PC-9 (cell line): ENCODE measurements at regions not wholly inside any gene's neighbourhood (a gene's known extent, or its start where the extent isn't known, plus 50 kb on each side); places are given as distances from the start of the nearest gene placed in this dataset.

Experiments used
- BruUV-seq: library from RNA; stranded (reverse); fragments of 400-500 nt; replicated peaks from 2 replicates; lab custom pipeline; 2021; lab: Mats Ljungman, UMichigan
- CTCF ChIA-PET: fragments of 300-600 bp; sonication (Branson Sonifier 250); formaldehyde crosslinking; loops from one replicate; lab custom pipeline; 2022; ENCODE audit warnings: antibody characterized with exemption; lab: Charles Lee
- POLR2A ChIA-PET: fragments of 300-600 bp; sonication (Branson Sonifier 250); formaldehyde crosslinking; loops from one replicate; lab custom pipeline; 2022; ENCODE audit warnings: antibody characterized with exemption; ENCODE audit not compliant: unreplicated experiment; lab: Charles Lee
- DNase-seq, 2 experiments: peaks; one replicate each; pipeline versions ENCODE4 v3.0.0 to v3.0.0-alpha.2; 2015 to 2022; ENCODE audit warnings: mixed read lengths in 1 of 2
- H2AFZ ChIP-seq: fragments of 200-600 bp; sonication (generic); 2 replicates; pipeline ENCODE4 v1.8.1; 2017; ENCODE audit warnings: antibody characterized with exemption
- H3F3A ChIP-seq: fragments of 200-600 bp; sonication (generic); 2 replicates; pipeline ENCODE4 v1.8.1; 2017; ENCODE audit warnings: antibody characterized with exemption, mild to moderate bottlenecking, low read depth; ENCODE audit not compliant: insufficient read depth
- H3K27ac ChIP-seq: fragments of 200-600 bp; sonication (generic); 2 replicates; pipeline ENCODE4 v1.6.1; 2016; ENCODE audit warnings: mixed run types
- H3K27me3 ChIP-seq: fragments of 200-600 bp; sonication (generic); 2 replicates; pipeline ENCODE4 v1.6.1; 2016; ENCODE audit warnings: low read depth, mixed run types; ENCODE audit not compliant: insufficient read depth
- H3K36me3 ChIP-seq: fragments of 200-600 bp; sonication (generic); 2 replicates; pipeline ENCODE4 v1.6.1; 2016; ENCODE audit warnings: low read depth, mixed run types
- H3K4me1 ChIP-seq: fragments of 200-600 bp; sonication (generic); replicated peaks from 2 replicates; pipeline ENCODE4 v1.6.1; 2016; ENCODE audit warnings: mixed run types; ENCODE audit not compliant: insufficient read depth
- H3K4me2 ChIP-seq: fragments of 200-600 bp; sonication (generic); 2 replicates; pipeline ENCODE4 v1.6.1; 2017; ENCODE audit warnings: mixed run types
- H3K4me3 ChIP-seq: fragments of 200-600 bp; sonication (generic); 2 replicates; pipeline ENCODE4 v1.6.1; 2016; ENCODE audit warnings: mixed run types
- H3K79me2 ChIP-seq: fragments of 200-600 bp; sonication (generic); 2 replicates; pipeline ENCODE4 v1.6.1; 2017; ENCODE audit warnings: low read depth, mixed run types
- H3K9me2 ChIP-seq: fragments of 200-600 bp; sonication (generic); 2 replicates; pipeline ENCODE4 v1.8.1; 2017; ENCODE audit warnings: mild to moderate bottlenecking; ENCODE audit not compliant: insufficient read depth
- H3K9me3 ChIP-seq: fragments of 200-600 bp; sonication (generic); 2 replicates; pipeline ENCODE4 v1.8.1; 2016; ENCODE audit warnings: low read depth; ENCODE audit not compliant: insufficient read depth
- H4K20me1 ChIP-seq: fragments of 200-600 bp; sonication (generic); 2 replicates; pipeline ENCODE4 v1.8.1; 2017; ENCODE audit not compliant: insufficient read depth
- EZH2 ChIP-seq: fragments of 200-600 bp; sonication (generic); IDR thresholded peaks from 2 replicates; pipeline ENCODE4 v1.8.0; 2017; ENCODE audit warnings: antibody characterized with exemption, low read depth
- intact Hi-C: fragments of 100-400 bp; cut with micrococcal nuclease; formaldehyde crosslinking; loops from one replicate; pipeline ENCODE4 v1.10.0; 2022; ENCODE audit not compliant: unreplicated experiment
- TF ChIP-seq, protein P1 (sequence below): fragments of 200-600 bp; sonication (generic); conservative IDR thresholded peaks from 2 replicates; pipeline ENCODE4 v1.6.1; 2017; ENCODE audit warnings: mixed run types, antibody characterized with exemption, mild to moderate bottlenecking, moderate library complexity

- ChIA-PET POLR2A (no interaction called here), CTCF (no interaction called here)
- TF ChIP-seq EZH2: no peak
- TF ChIP-seq, protein P1, sequence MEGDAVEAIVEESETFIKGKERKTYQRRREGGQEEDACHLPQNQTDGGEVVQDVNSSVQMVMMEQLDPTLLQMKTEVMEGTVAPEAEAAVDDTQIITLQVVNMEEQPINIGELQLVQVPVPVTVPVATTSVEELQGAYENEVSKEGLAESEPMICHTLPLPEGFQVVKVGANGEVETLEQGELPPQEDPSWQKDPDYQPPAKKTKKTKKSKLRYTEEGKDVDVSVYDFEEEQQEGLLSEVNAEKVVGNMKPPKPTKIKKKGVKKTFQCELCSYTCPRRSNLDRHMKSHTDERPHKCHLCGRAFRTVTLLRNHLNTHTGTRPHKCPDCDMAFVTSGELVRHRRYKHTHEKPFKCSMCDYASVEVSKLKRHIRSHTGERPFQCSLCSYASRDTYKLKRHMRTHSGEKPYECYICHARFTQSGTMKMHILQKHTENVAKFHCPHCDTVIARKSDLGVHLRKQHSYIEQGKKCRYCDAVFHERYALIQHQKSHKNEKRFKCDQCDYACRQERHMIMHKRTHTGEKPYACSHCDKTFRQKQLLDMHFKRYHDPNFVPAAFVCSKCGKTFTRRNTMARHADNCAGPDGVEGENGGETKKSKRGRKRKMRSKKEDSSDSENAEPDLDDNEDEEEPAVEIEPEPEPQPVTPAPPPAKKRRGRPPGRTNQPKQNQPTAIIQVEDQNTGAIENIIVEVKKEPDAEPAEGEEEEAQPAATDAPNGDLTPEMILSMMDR: no peak
- Histone ChIP-seq H3F3A (no peaks in the 10 kb centered on the region), H3K4me1 (no peaks in the 10 kb centered on the region), H3K27me3 (peaks cover 78% of the 10 kb centered on the region), H3K79me2 (no peaks in the 10 kb centered on the region), H3K36me3 (no peaks in the 10 kb centered on the region), H3K9me2 (no peaks in the 10 kb centered on the region), H3K27ac (no peak overlapping the region), H2AFZ (no peak overlapping the region), H3K4me3 (no peak overlapping the region), H3K9me3 (no peaks in the 10 kb centered on the region), H3K4me2 (no peak overlapping the region), H4K20me1 (no peaks in the 10 kb centered on the region)
- intact Hi-C loops: no loop called here
- BruUV-seq: no TSS peak
- no peak for DNase-seq
Measured at GRCh38 chr7:156147104-156147503, 334.8 kb upstream of the SHH start.

- peaks cover 80% of the 10 kb centered on the region for H3K27me3 ChIP-seq
- no peaks in the 10 kb centered on the region for H3K9me3 ChIP-seq
- BruUV-seq: no TSS peak
- no peak for DNase-seq
- CTCF ChIA-PET: no interaction called here
- no peaks in the 10 kb centered on the region for H3F3A ChIP-seq
- no peak overlapping the region for H3K4me3 ChIP-seq
- intact Hi-C loops: no loop called here
- H4K20me1 ChIP-seq: no peaks in the 10 kb centered on the region
- no peaks in the 10 kb centered on the region for H3K9me2 ChIP-seq
- H3K4me1 ChIP-seq: no peaks in the 10 kb centered on the region
- POLR2A ChIA-PET: no interaction called here
- H3K36me3 ChIP-seq: no peaks in the 10 kb centered on the region
- no peak overlapping the region for H2AFZ ChIP-seq
- no peak overlapping the region for H3K4me2 ChIP-seq
- TF ChIP-seq, protein P1: no peak
- TF ChIP-seq EZH2: no peak
- H3K79me2 ChIP-seq: no peaks in the 10 kb centered on the region
- no peak overlapping the region for H3K27ac ChIP-seq
Measured at GRCh38 chr7:156145996-156146395, 333.7 kb upstream of the SHH start.

DNA sequence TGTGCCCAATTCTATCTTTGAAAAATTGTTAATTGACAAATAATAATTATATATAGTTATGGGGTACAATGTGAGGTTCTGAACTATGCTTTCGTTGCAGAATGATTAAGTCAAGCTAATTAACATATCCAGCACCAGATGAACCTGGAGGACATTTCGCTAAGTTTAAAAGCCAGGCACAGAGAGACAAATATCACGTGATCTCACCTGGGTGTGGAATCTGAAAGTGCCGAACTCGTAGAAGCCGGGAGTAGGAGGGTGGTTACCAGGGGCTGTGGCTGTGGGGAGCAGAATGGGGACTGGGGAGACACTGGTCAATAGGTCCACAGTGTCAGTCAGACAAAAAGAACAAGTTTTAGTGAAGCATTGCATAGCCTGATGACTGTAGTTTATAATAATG is 332.9 kb upstream of the SHH start:
- no peak overlapping the region for H3K4me3 ChIP-seq
- ChIA-PET CTCF (no interaction called here), POLR2A (no interaction called here)
- no peak for TF ChIP-seq EZH2
- peaks cover 85% of the 10 kb centered on the region for H3K27me3 ChIP-seq
- intact Hi-C loops: no loop called here
- no peaks in the 10 kb centered on the region for H3F3A ChIP-seq
- BruUV-seq: no TSS peak
- no peaks in the 10 kb centered on the region for H3K4me1 ChIP-seq
- H2AFZ ChIP-seq: no peak overlapping the region
- H4K20me1 ChIP-seq: no peaks in the 10 kb centered on the region
- no peaks in the 10 kb centered on the region for H3K9me3 ChIP-seq
- H3K9me2 ChIP-seq: no peaks in the 10 kb centered on the region
- H3K4me2 ChIP-seq: no peak overlapping the region
- H3K36me3 ChIP-seq: no peaks in the 10 kb centered on the region
- no peaks in the 10 kb centered on the region for H3K79me2 ChIP-seq
- no peak for DNase-seq
- H3K27ac ChIP-seq: no peak overlapping the region

GRCh38 chr7:156143683-156144082 is 331.4 kb upstream of the SHH start:
- H3K4me3 ChIP-seq: no peak overlapping the region
- BruUV-seq: no TSS peak
- H3K9me3 ChIP-seq: no peaks in the 10 kb centered on the region
- intact Hi-C loops: no loop called here
- no peaks in the 10 kb centered on the region for H3K79me2 ChIP-seq
- H3K9me2 ChIP-seq: no peaks in the 10 kb centered on the region
- ChIA-PET CTCF (no interaction called here), POLR2A (no interaction called here)
- no peak overlapping the region for H2AFZ ChIP-seq
- DNase-seq: no peak
- H3K27me3 ChIP-seq: peaks cover 88% of the 10 kb centered on the region
- no peak overlapping the region for H3K4me2 ChIP-seq
- no peaks in the 10 kb centered on the region for H4K20me1 ChIP-seq
- no peaks in the 10 kb centered on the region for H3K36me3 ChIP-seq
- no peaks in the 10 kb centered on the region for H3F3A ChIP-seq
- no peak overlapping the region for H3K27ac ChIP-seq
- no peak for TF ChIP-seq EZH2
- TF ChIP-seq, protein P1: no peak
- no peaks in the 10 kb centered on the region for H3K4me1 ChIP-seq
